ENCODE measurements at regions not wholly inside any gene's neighbourhood (a gene's known extent, or its start where the extent isn't known, plus 50 kb on each side); places are given as distances from the start of the nearest gene placed in this dataset.

DNA sequence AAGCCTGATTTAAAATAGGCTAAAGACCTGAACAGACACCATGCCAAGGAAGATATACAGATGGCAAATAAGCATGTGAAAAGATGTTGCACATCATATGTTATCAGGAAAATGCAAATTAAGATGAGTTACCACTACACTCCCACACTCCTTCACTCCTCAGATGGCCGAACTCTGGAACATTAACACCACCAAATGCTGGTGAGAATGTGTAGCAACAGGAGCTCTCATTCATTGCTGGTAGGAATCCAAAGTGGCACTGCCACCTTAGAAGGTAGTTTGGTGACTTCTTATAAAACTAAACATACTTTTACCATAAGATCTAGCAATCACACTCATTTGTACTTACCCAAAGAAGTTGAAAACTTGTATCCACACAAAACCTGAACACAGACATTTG is 2047.3 kb downstream of the LRRC4C start:
- no peaks in the 10 kb centered on the region for H3K79me2 ChIP-seq (replicated peaks; ENCODE audit: insufficient read depth, low read length)
- no peaks in the 10 kb centered on the region for H4K20me1 ChIP-seq (ENCODE audit: insufficient read depth)
- no peak overlapping the region for H3K9ac ChIP-seq (ENCODE audit: low read length)
- no peaks in the 10 kb centered on the region for H3K27me3 ChIP-seq (ENCODE audit: insufficient read depth, low read depth, low read length)
- no peaks in the 10 kb centered on the region for H3K9me3 ChIP-seq (ENCODE audit: low read length)
- no peak overlapping the region for H2AFZ ChIP-seq (ENCODE audit: low read depth, low read length)
- TF ChIP-seq EP300 (conservative IDR thresholded peaks at IDR 0.05; ENCODE audit: poor library complexity, severe bottlenecking) (no peak), REST (IDR thresholded peaks at IDR 0.05; ENCODE audit: borderline replicate concordance) (no peak), POLR2AphosphoS5 (IDR thresholded peaks at IDR 0.05) (no peak), RAD21 (conservative IDR thresholded peaks at IDR 0.05) (no peak), EZH2 (IDR thresholded peaks at IDR 0.05; ENCODE audit: borderline replicate concordance, insufficient read depth, low read length, poor library complexity, severe bottlenecking) (no peak), TAF1 (IDR thresholded peaks at IDR 0.05; ENCODE audit: low read depth) (no peak)
- TF ChIP-seq, protein P1, sequence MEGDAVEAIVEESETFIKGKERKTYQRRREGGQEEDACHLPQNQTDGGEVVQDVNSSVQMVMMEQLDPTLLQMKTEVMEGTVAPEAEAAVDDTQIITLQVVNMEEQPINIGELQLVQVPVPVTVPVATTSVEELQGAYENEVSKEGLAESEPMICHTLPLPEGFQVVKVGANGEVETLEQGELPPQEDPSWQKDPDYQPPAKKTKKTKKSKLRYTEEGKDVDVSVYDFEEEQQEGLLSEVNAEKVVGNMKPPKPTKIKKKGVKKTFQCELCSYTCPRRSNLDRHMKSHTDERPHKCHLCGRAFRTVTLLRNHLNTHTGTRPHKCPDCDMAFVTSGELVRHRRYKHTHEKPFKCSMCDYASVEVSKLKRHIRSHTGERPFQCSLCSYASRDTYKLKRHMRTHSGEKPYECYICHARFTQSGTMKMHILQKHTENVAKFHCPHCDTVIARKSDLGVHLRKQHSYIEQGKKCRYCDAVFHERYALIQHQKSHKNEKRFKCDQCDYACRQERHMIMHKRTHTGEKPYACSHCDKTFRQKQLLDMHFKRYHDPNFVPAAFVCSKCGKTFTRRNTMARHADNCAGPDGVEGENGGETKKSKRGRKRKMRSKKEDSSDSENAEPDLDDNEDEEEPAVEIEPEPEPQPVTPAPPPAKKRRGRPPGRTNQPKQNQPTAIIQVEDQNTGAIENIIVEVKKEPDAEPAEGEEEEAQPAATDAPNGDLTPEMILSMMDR (IDR thresholded peaks at IDR 0.05; ENCODE audit: poor library complexity, severe bottlenecking), result no peak
- H3F3A ChIP-seq (ENCODE audit: insufficient read depth, low read length, poor library complexity, severe bottlenecking), result no peaks in the 10 kb centered on the region
- no peak overlapping the region for H3K4me3 ChIP-seq (ENCODE audit: low read length)
- H3K4me2 ChIP-seq (ENCODE audit: low read length), result no peak overlapping the region
- no peaks in the 10 kb centered on the region for H3K36me3 ChIP-seq (ENCODE audit: insufficient read depth, low read length)
- no peaks in the 10 kb centered on the region for H3K9me2 ChIP-seq (ENCODE audit: insufficient read depth, low read length)
- no peak overlapping the region for H3K27ac ChIP-seq (ENCODE audit: low read length)

GRCh38 chr11:39385911-39386310 is 2073.5 kb downstream of the LRRC4C start:
- Histone ChIP-seq H3F3A (ENCODE audit: insufficient read depth, low read length, poor library complexity, severe bottlenecking) (no peaks in the 10 kb centered on the region), H3K27me3 (ENCODE audit: insufficient read depth, low read depth, low read length) (no peaks in the 10 kb centered on the region), H3K4me3 (ENCODE audit: low read length) (no peak overlapping the region), H3K9ac (ENCODE audit: low read length) (no peak overlapping the region), H3K9me3 (ENCODE audit: low read length) (no peaks in the 10 kb centered on the region), H4K20me1 (ENCODE audit: insufficient read depth) (no peaks in the 10 kb centered on the region), H3K79me2 (replicated peaks; ENCODE audit: insufficient read depth, low read length) (no peaks in the 10 kb centered on the region), H3K9me2 (ENCODE audit: insufficient read depth, low read length) (no peaks in the 10 kb centered on the region), H3K27ac (ENCODE audit: low read length) (no peak overlapping the region), H2AFZ (ENCODE audit: low read depth, low read length) (no peak overlapping the region), H3K4me2 (ENCODE audit: low read length) (peak overlapping the region; percentile 8), H3K36me3 (ENCODE audit: insufficient read depth, low read length) (no peaks in the 10 kb centered on the region)
- TF ChIP-seq REST (IDR thresholded peaks at IDR 0.05; ENCODE audit: borderline replicate concordance), result peak; percentile 67
- no peak for TF ChIP-seq TAF1 (IDR thresholded peaks at IDR 0.05; ENCODE audit: low read depth)
